Coronary artery (tissue), 2 donors: ENCODE measurements at regions not wholly inside any gene's neighbourhood (a gene's known extent, or its start where the extent isn't known, plus 50 kb on each side); places are given as distances from the start of the nearest gene placed in this dataset.
"Not testable (repeated sequence)": the region's sequence is repeated elsewhere in the genome, so short reads cannot be mapped to it uniquely, and the experiment has no call there.

ENCODE experiments used
- DNase-seq: peaks from one replicate; pipeline ENCODE4 v3.0.0-alpha.2; 2017; ENCODE audit warnings: low spot score
- H3K27ac ChIP-seq, 2 donors: fragments of 200-600 bp; sonication (generic); one replicate each; pipeline ENCODE4 v1.5.1; 2016 to 2019
- H3K4me3 ChIP-seq: fragments of 200-600 bp; sonication (generic); 2 replicates; pipeline ENCODE4 v1.5.1; 2016; ENCODE audit warnings: mild to moderate bottlenecking, moderate library complexity
- CTCF ChIP-seq: fragments of 200-600 bp; sonication (generic); IDR thresholded peaks from one replicate; pipeline ENCODE4 v1.5.1; 2019; ENCODE audit warnings: antibody characterized with exemption

- H3K4me3 ChIP-seq = no peak overlapping the region
- no peak overlapping the region for H3K27ac ChIP-seq
- TF ChIP-seq CTCF = no peak
- DNase-seq = no peak
Measured at GRCh38 chr12:4193821-4194220, 79.7 kb upstream of the CCND2 start.

GRCh38 chr12:4191642-4192041 lies 81.9 kb upstream of the CCND2 start:
- H3K27ac ChIP-seq = no peak overlapping the region
- no peak for DNase-seq
- no peak for TF ChIP-seq CTCF
- H3K4me3 ChIP-seq = no peak overlapping the region

- no peak overlapping the region for H3K4me3 ChIP-seq
- TF ChIP-seq CTCF = no peak
- no peak for DNase-seq
- H3K27ac ChIP-seq = no peak overlapping the region
Measured at GRCh38 chr12:4191149-4191548, 82.4 kb upstream of the CCND2 start.

- Histone ChIP-seq H3K4me3 (no peak overlapping the region), H3K27ac (no peak overlapping the region)
- TF ChIP-seq CTCF = no peak
- DNase-seq = no peak
Measured at GRCh38 chr12:4190366-4191063, 83.0 kb upstream of the CCND2 start.

- Histone ChIP-seq H3K27ac (no peak overlapping the region), H3K4me3 (no peak overlapping the region)
- no peak for TF ChIP-seq CTCF
- DNase-seq = no peak
Measured at GRCh38 chr12:4189721-4190120, 83.8 kb upstream of the CCND2 start.

GRCh38 chr12:4187916-4188315 lies 85.6 kb upstream of the CCND2 start:
- TF ChIP-seq CTCF = no peak
- Histone ChIP-seq H3K27ac (no peak overlapping the region), H3K4me3 (no peak overlapping the region)
- no peak for DNase-seq

GRCh38 chr12:4187315-4187714 lies 86.2 kb upstream of the CCND2 start:
- H3K27ac ChIP-seq, DNase-seq, H3K4me3 ChIP-seq: not testable (repeated sequence)
